ENCODE measurements at regions not wholly inside any gene's neighbourhood (a gene's known extent, or its start where the extent isn't known, plus 50 kb on each side); places are given as distances from the start of the nearest gene placed in this dataset.

DNA sequence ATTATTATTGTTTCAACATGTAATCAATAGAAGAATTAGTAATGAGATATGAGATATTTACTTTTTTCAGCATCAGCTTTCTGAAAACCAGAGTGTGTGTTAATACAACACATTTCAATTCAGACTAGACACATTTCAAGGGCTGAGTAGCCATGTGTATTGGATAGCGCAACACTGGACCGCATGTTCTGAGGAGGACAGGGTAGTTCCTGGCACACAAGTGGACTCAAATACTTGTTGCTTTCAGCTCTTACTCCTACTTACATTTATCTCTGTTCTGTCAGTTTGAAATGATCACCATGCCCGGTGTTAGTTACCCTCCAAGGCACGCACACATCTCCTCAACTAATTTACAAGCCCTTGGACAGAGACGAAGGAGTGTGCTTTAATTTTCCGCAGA is 126.6 kb downstream of the SLC24A2 start:
- Histone ChIP-seq H3K9ac (ENCODE audit: control insufficient read depth, insufficient read depth, low read length) (no peak overlapping the region), H3K4me1 (ENCODE audit: control insufficient read depth, insufficient read depth, low read length) (peaks cover 2% of the 10 kb centered on the region; the same call in 1 of the 2 replicates), H3K9me3 (replicated peaks; ENCODE audit: control insufficient read depth, insufficient read depth, low read length) (no peaks in the 10 kb centered on the region), H3K79me2 (ENCODE audit: control insufficient read depth, insufficient read depth, low read length) (no peaks in the 10 kb centered on the region), H3K36me3 (ENCODE audit: control insufficient read depth in 2 of 2, insufficient read depth in 2 of 2, low read length in 1 of 2) (no peaks in the 10 kb centered on the region), H3K4me2 (ENCODE audit: control insufficient read depth, insufficient read depth) (no peak overlapping the region), H3K27me3 (replicated peaks in 1 of 2; ENCODE audit: control insufficient read depth in 2 of 2, insufficient read depth in 2 of 2, low read length in 1 of 2) (no peaks in the 10 kb centered on the region; a peak in 1 of 4 replicates), H2AFZ (ENCODE audit: control insufficient read depth, low read depth, low read length) (no peak overlapping the region), H3K27ac (ENCODE audit: control insufficient read depth, insufficient read depth) (no peak overlapping the region), H3K4me3 (no peak overlapping the region), H4K20me1 (ENCODE audit: control insufficient read depth, insufficient read depth) (no peaks in the 10 kb centered on the region)
- 58% methylated on average over 6 of the region's 6 CpGs for WGBS (ENCODE audit: insufficient coverage, insufficient replicate concordance, low lambda C conversion rate, missing lambda C conversion rate)
- in situ Hi-C loops (cut with MboI): no loop called here
- ChIA-PET POLR2A (no interaction called here), SMC1A (ENCODE audit: uncharacterized antibody, unreplicated experiment) (no interaction called here), CTCF (no interaction called here), RAD21 (ENCODE audit: unreplicated experiment) (no interaction called here)
- no peak for FAIRE-seq
- TF ChIP-seq, protein P1, sequence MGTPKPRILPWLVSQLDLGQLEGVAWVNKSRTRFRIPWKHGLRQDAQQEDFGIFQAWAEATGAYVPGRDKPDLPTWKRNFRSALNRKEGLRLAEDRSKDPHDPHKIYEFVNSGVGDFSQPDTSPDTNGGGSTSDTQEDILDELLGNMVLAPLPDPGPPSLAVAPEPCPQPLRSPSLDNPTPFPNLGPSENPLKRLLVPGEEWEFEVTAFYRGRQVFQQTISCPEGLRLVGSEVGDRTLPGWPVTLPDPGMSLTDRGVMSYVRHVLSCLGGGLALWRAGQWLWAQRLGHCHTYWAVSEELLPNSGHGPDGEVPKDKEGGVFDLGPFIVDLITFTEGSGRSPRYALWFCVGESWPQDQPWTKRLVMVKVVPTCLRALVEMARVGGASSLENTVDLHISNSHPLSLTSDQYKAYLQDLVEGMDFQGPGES (IDR thresholded peaks at IDR 0.05): no peak
- no peak for TF ChIP-seq ZNF384 (IDR thresholded peaks at IDR 0.05; ENCODE audit: borderline replicate concordance, low read depth, low read length)
- TF ChIP-seq DPF2 (IDR thresholded peaks at IDR 0.05): no peak
- TF ChIP-seq, protein P2, sequence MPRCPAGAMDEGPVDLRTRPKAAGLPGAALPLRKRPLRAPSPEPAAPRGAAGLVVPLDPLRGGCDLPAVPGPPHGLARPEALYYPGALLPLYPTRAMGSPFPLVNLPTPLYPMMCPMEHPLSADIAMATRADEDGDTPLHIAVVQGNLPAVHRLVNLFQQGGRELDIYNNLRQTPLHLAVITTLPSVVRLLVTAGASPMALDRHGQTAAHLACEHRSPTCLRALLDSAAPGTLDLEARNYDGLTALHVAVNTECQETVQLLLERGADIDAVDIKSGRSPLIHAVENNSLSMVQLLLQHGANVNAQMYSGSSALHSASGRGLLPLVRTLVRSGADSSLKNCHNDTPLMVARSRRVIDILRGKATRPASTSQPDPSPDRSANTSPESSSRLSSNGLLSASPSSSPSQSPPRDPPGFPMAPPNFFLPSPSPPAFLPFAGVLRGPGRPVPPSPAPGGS (IDR thresholded peaks at IDR 0.05; ENCODE audit: borderline replicate concordance, insufficient read depth, low read depth, low read length, poor library complexity, severe bottlenecking): no peak
- no peak for TF ChIP-seq TCF7 (IDR thresholded peaks at IDR 0.05; ENCODE audit: borderline replicate concordance)
- TF ChIP-seq IKZF1 (conservative IDR thresholded peaks at IDR 0.05): no peak
- TF ChIP-seq, protein P3, sequence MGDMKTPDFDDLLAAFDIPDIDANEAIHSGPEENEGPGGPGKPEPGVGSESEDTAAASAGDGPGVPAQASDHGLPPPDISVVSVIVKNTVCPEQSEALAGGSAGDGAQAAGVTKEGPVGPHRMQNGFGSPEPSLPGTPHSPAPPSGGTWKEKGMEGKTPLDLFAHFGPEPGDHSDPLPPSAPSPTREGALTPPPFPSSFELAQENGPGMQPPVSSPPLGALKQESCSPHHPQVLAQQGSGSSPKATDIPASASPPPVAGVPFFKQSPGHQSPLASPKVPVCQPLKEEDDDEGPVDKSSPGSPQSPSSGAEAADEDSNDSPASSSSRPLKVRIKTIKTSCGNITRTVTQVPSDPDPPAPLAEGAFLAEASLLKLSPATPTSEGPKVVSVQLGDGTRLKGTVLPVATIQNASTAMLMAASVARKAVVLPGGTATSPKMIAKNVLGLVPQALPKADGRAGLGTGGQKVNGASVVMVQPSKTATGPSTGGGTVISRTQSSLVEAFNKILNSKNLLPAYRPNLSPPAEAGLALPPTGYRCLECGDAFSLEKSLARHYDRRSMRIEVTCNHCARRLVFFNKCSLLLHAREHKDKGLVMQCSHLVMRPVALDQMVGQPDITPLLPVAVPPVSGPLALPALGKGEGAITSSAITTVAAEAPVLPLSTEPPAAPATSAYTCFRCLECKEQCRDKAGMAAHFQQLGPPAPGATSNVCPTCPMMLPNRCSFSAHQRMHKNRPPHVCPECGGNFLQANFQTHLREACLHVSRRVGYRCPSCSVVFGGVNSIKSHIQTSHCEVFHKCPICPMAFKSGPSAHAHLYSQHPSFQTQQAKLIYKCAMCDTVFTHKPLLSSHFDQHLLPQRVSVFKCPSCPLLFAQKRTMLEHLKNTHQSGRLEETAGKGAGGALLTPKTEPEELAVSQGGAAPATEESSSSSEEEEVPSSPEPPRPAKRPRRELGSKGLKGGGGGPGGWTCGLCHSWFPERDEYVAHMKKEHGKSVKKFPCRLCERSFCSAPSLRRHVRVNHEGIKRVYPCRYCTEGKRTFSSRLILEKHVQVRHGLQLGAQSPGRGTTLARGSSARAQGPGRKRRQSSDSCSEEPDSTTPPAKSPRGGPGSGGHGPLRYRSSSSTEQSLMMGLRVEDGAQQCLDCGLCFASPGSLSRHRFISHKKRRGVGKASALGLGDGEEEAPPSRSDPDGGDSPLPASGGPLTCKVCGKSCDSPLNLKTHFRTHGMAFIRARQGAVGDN (IDR thresholded peaks at IDR 0.05): no peak
- TF ChIP-seq BCL11A (IDR thresholded peaks at IDR 0.05; ENCODE audit: low read depth, low read length): no peak
- no peak for ATAC-seq
- no peak for DNase-seq (ENCODE audit: low read depth, low spot score)
- intact Hi-C loops (cut with micrococcal nuclease; ENCODE audit: unreplicated experiment): no loop called here
- BruUV-seq (replicated peaks): no TSS peak
